ENCODE measurements at regions not wholly inside any gene's neighbourhood (a gene's known extent, or its start where the extent isn't known, plus 50 kb on each side); places are given as distances from the start of the nearest gene placed in this dataset.

DNA sequence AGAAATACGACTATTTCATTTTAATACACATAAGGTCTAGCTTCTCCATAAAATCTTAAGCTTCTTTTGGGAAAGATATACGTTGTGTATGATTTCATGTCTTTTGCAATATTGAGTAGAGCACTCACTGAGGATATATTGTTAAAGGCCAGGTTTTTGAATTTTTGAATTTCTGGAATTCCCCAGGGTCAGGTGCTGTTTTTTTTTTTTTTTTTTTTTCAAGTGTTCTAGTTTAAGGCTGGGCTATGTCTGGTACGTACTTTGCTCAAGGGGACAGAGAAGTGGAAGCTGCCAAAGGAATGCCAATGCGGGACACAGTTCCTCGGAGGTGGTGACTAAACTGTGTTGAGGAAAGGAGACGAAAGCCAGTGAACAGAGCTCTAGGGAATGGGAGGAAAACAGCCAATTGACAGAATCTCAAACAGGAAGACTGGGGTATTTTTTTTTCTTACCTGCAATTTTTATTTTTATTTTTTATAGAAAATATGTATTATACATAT, 510.5 kb upstream of the CBLB start:
- Histone ChIP-seq H3K9me3 (no peaks in the 10 kb centered on the region), H3K36me3 (no peaks in the 10 kb centered on the region), H3K4me3 (no peak overlapping the region), H3K27ac (no peak overlapping the region), H3K4me1 (no peaks in the 10 kb centered on the region), H3K27me3 (no peaks in the 10 kb centered on the region)
- no peak for DNase-seq
- TF ChIP-seq, protein P1, sequence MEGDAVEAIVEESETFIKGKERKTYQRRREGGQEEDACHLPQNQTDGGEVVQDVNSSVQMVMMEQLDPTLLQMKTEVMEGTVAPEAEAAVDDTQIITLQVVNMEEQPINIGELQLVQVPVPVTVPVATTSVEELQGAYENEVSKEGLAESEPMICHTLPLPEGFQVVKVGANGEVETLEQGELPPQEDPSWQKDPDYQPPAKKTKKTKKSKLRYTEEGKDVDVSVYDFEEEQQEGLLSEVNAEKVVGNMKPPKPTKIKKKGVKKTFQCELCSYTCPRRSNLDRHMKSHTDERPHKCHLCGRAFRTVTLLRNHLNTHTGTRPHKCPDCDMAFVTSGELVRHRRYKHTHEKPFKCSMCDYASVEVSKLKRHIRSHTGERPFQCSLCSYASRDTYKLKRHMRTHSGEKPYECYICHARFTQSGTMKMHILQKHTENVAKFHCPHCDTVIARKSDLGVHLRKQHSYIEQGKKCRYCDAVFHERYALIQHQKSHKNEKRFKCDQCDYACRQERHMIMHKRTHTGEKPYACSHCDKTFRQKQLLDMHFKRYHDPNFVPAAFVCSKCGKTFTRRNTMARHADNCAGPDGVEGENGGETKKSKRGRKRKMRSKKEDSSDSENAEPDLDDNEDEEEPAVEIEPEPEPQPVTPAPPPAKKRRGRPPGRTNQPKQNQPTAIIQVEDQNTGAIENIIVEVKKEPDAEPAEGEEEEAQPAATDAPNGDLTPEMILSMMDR (IDR thresholded peaks at IDR 0.05): no peak
- no peak for TF ChIP-seq POLR2A (IDR thresholded peaks at IDR 0.05)

DNA sequence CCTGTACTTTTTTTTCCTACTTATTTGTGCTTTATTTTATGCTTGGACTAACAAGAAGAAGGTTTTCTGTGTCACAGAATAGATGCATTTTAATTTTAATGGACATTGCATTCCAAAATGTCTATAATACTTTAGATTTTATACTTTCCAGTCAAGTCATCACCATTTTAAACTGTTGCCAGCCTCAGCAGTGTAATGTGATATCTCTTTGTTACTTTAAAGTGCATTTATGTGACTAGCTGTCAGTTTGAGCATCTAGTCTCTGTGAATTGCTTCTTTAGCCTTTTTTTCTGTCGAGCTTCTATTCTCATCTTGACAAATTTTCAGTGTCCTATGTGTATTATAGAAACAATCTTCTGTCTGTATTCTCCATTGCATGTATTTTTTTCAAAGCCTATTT, 511.4 kb upstream of the CBLB start:
- TF ChIP-seq POLR2A (IDR thresholded peaks at IDR 0.05): no peak
- TF ChIP-seq, protein P1 (IDR thresholded peaks at IDR 0.05): no peak
- no peak for DNase-seq
- no peaks in the 10 kb centered on the region for H3K9me3 ChIP-seq

DNA sequence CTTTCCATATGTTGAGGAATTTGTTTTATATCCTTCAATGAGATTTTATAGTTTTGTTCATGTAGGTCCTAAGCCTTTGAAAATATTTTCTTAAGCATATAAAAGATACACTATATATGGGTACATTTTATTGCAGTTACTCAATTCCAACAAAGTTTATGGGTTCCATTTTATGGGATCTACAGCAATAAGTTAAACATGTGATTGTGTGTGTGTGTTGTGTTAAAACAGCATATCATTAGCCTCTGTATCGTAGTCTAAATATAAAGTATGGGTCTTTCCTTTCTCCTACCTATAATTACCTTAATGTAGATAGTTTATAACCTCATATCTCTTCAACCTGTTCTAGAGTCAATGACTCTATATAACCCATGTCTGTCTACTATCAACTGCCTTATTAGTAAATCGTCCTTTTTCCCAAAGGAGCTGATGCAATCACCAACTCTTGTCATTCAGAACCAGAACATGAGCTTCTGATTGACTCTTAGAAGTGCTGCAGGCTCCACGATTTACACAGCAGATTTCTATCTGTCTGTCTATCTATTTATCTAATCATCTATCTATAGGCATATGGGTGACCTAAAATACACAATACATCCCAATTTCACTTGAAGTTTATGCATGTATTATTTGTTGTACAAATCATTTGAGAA, 512.6 kb upstream of the CBLB start:
- Histone ChIP-seq H3K36me3 (no peaks in the 10 kb centered on the region), H3K4me1 (no peaks in the 10 kb centered on the region)
- TF ChIP-seq, protein P1 (IDR thresholded peaks at IDR 0.05): no peak
- no peak for TF ChIP-seq POLR2A (IDR thresholded peaks at IDR 0.05)

More for the DNA sequence above, 511.4 kb upstream of the CBLB start:
- no peak overlapping the region for H3K4me3 ChIP-seq
- no peaks in the 10 kb centered on the region for H3K4me1 ChIP-seq
- no peak overlapping the region for H3K27ac ChIP-seq
- H3K27me3 ChIP-seq: no peaks in the 10 kb centered on the region
- no peaks in the 10 kb centered on the region for H3K36me3 ChIP-seq

DNA sequence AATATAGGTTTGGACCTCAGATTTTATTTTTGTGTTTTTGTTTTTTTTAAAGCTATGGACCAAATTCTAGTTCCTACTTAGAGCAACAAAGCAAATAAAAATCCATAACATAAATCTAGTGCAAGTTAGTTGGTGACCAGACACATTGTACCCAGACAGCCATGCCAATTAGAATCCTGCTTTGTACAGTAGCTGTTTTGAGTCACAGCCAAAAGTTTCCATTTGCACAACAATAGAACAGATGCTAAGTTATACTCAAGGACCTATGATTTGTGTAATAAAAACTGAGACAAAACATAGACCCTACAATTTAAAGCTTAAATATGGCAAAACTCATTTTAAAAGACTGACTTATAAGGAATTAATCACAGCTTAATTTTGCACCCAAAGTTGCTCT, 513.1 kb upstream of the CBLB start:
- Histone ChIP-seq H3K36me3 (no peaks in the 10 kb centered on the region), H3K9me3 (no peaks in the 10 kb centered on the region), H3K27me3 (no peaks in the 10 kb centered on the region), H3K4me3 (no peak overlapping the region), H3K27ac (no peak overlapping the region), H3K4me1 (no peaks in the 10 kb centered on the region)
- TF ChIP-seq, protein P1 (IDR thresholded peaks at IDR 0.05): no peak
- TF ChIP-seq POLR2A (IDR thresholded peaks at IDR 0.05): no peak
- DNase-seq: no peak

More for the DNA sequence above, 512.6 kb upstream of the CBLB start:
- no peak overlapping the region for H3K4me3 ChIP-seq
- no peaks in the 10 kb centered on the region for H3K27me3 ChIP-seq
- no peak overlapping the region for H3K27ac ChIP-seq
- DNase-seq: no peak
- H3K9me3 ChIP-seq: no peaks in the 10 kb centered on the region

DNA sequence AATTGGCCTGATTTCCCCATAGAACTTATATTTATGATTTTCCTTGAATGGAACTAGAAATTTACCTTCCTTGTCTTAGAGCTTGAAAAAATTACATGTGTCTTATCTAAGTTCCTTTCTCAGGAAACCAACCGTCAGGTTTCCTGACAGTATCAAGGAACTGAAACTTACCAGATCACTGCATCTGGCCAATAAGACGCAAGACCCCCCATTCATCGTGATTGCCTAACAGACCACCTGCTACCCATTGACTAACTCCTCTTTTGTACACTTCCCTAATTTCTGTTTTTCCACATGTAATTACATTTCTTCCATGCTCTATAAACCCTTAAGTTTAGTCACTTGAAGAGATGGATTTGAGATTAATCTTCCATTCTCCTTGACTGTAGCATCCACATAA, 517.2 kb upstream of the CBLB start:
- no peaks in the 10 kb centered on the region for H3K4me1 ChIP-seq
- no peak for TF ChIP-seq POLR2A (IDR thresholded peaks at IDR 0.05)
- TF ChIP-seq, protein P1 (IDR thresholded peaks at IDR 0.05): no peak
- no peak for DNase-seq
- H3K4me3 ChIP-seq: no peak overlapping the region
- no peaks in the 10 kb centered on the region for H3K9me3 ChIP-seq
- H3K36me3 ChIP-seq: no peaks in the 10 kb centered on the region
- H3K27ac ChIP-seq: no peak overlapping the region
- H3K27me3 ChIP-seq: no peaks in the 10 kb centered on the region

Measured in Peyer's patch (tissue), 4 donors.